ENCODE measurements at regions not wholly inside any gene's neighbourhood (a gene's known extent, or its start where the extent isn't known, plus 50 kb on each side); places are given as distances from the start of the nearest gene placed in this dataset.

GRCh38 chr15:94069844-94070243, 161.5 kb upstream of the MCTP2 start:
- Histone ChIP-seq H4K8ac (ENCODE audit: low read depth, low read length) (no peak overlapping the region), H4K91ac (ENCODE audit: low read depth, low read length) (no peak overlapping the region), H3K27me3 (ENCODE audit: insufficient read depth, low read length) (no peaks in the 10 kb centered on the region), H3K79me2 (ENCODE audit: control insufficient read depth, insufficient read depth, low read length, poor library complexity) (no peaks in the 10 kb centered on the region), H3K27ac (ENCODE audit: low read depth, low read length) (no peak overlapping the region), H4K12ac (ENCODE audit: low read depth, low read length) (no peak overlapping the region), H3K18ac (ENCODE audit: low read length) (no peak overlapping the region), H3K9me3 (ENCODE audit: insufficient read depth, low read depth, low read length) (peaks cover 3% of the 10 kb centered on the region), H2BK5ac (ENCODE audit: low read depth, low read length, poor library complexity) (no peak overlapping the region), H3K23ac (ENCODE audit: low read length) (no peak overlapping the region), H3K4me1 (ENCODE audit: control insufficient read depth in 1 of 2, insufficient read depth in 2 of 2, low read length in 2 of 2) (no peaks in the 10 kb centered on the region), H3K4me2 (ENCODE audit: low read length) (no peak overlapping the region), H3K36me3 (ENCODE audit: control insufficient read depth in 1 of 2, insufficient read depth in 2 of 2, low read length in 2 of 2) (no peaks in the 10 kb centered on the region), H2AK5ac (ENCODE audit: low read length) (no peak overlapping the region), H3K9ac (ENCODE audit: low read length) (no peak overlapping the region), H3K4me3 (ENCODE audit: low read depth, low read length) (no peak overlapping the region), H3K14ac (ENCODE audit: low read length) (no peak overlapping the region), H3K4ac (ENCODE audit: low read depth, low read length) (no peak overlapping the region), H3K79me1 (ENCODE audit: low read length) (no peaks in the 10 kb centered on the region), H2BK120ac (ENCODE audit: insufficient read depth, low read length, poor library complexity) (no peak overlapping the region), H2BK12ac (ENCODE audit: low read length) (no peak overlapping the region), H2AFZ (ENCODE audit: insufficient read depth, low read length, poor library complexity) (no peak overlapping the region)
- no CpG with 5 or more reads among the region's 9 CpGs for WGBS (ENCODE audit: extremely low coverage, insufficient coverage, insufficient read length)
- DNase-seq, result no peak

DNA sequence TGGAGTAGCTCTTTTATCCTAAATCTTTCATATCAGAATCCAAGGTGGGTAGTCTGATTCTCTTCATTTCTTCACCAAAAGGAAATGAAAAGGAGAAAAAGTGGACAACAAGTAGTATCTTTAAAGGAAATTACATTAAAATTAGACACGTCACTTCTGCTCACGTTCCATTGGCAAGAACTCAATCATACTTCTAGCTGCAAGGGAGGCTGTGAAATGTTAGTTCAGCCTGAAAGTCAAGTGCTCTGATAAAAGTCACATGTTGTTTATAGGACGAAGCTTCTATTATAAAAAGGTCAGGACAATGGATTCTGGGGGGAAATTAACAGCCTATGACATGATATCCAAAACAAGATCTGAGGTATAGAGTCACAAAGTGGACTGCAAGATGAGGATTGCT, 164.6 kb upstream of the MCTP2 start:
- Histone ChIP-seq H3K27ac (ENCODE audit: low read depth, low read length) (no peak overlapping the region), H4K91ac (ENCODE audit: low read depth, low read length) (no peak overlapping the region), H2BK12ac (ENCODE audit: low read length) (no peak overlapping the region), H2BK5ac (ENCODE audit: low read depth, low read length, poor library complexity) (no peak overlapping the region), H3K36me3 (ENCODE audit: control insufficient read depth in 1 of 2, insufficient read depth in 2 of 2, low read length in 2 of 2) (no peaks in the 10 kb centered on the region), H3K4me3 (ENCODE audit: low read depth, low read length) (no peak overlapping the region), H3K27me3 (ENCODE audit: insufficient read depth, low read length) (no peaks in the 10 kb centered on the region), H4K12ac (ENCODE audit: low read depth, low read length) (no peak overlapping the region), H3K14ac (ENCODE audit: low read length) (no peak overlapping the region), H3K79me1 (ENCODE audit: low read length) (no peaks in the 10 kb centered on the region), H3K4ac (ENCODE audit: low read depth, low read length) (no peak overlapping the region), H3K9ac (ENCODE audit: low read length) (no peak overlapping the region), H4K8ac (ENCODE audit: low read depth, low read length) (no peak overlapping the region), H3K79me2 (ENCODE audit: control insufficient read depth, insufficient read depth, low read length, poor library complexity) (no peaks in the 10 kb centered on the region), H2BK120ac (ENCODE audit: insufficient read depth, low read length, poor library complexity) (no peak overlapping the region), H3K4me1 (ENCODE audit: control insufficient read depth in 1 of 2, insufficient read depth in 2 of 2, low read length in 2 of 2) (no peaks in the 10 kb centered on the region), H2AK5ac (ENCODE audit: low read length) (no peak overlapping the region), H2AFZ (ENCODE audit: insufficient read depth, low read length, poor library complexity) (no peak overlapping the region), H3K4me2 (ENCODE audit: low read length) (no peak overlapping the region), H3K18ac (ENCODE audit: low read length) (no peak overlapping the region), H3K23ac (ENCODE audit: low read length) (no peak overlapping the region), H3K9me3 (ENCODE audit: insufficient read depth, low read depth, low read length) (peaks cover 3% of the 10 kb centered on the region)
- WGBS (ENCODE audit: extremely low coverage, insufficient coverage, insufficient read length), result no CpG with 5 or more reads among the region's 3 CpGs
- DNase-seq, result no peak

DNA sequence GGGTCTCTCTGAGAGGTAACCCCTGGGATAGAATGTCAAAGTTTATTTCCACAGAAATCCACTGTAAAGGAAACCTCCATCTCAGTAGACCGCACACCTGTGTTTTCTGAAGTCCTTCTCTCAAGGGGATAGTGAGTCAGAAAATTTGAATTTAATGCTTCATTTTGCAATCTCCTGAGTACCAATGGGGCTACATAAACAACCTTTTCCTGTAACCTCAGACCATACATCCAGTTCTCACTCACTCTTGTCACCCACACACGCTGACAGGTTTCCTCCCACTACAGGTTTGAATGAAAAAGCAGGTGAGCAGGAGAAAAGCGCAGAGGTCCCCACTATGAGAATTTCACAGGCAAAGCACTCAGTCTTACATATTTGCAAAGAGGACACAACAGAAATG, 165.3 kb upstream of the MCTP2 start:
- no peak overlapping the region for H3K23ac ChIP-seq (ENCODE audit: low read length)
- no peak overlapping the region for H3K9ac ChIP-seq (ENCODE audit: low read length)
- H2BK12ac ChIP-seq (ENCODE audit: low read length), result no peak overlapping the region
- no peak overlapping the region for H2BK120ac ChIP-seq (ENCODE audit: insufficient read depth, low read length, poor library complexity)
- no peak overlapping the region for H3K4me2 ChIP-seq (ENCODE audit: low read length)
- no peak overlapping the region for H2BK5ac ChIP-seq (ENCODE audit: low read depth, low read length, poor library complexity)
- no peaks in the 10 kb centered on the region for H3K79me2 ChIP-seq (ENCODE audit: control insufficient read depth, insufficient read depth, low read length, poor library complexity)
- H3K18ac ChIP-seq (ENCODE audit: low read length), result no peak overlapping the region
- H3K9me3 ChIP-seq (ENCODE audit: insufficient read depth, low read depth, low read length), result peaks cover 3% of the 10 kb centered on the region
- no peak overlapping the region for H4K12ac ChIP-seq (ENCODE audit: low read depth, low read length)
- WGBS (ENCODE audit: extremely low coverage, insufficient coverage, insufficient read length), result no CpG with 5 or more reads among the region's 3 CpGs
- no peaks in the 10 kb centered on the region for H3K79me1 ChIP-seq (ENCODE audit: low read length)
- H3K4me1 ChIP-seq (ENCODE audit: control insufficient read depth in 1 of 2, insufficient read depth in 2 of 2, low read length in 2 of 2), result no peaks in the 10 kb centered on the region
- no peak overlapping the region for H3K27ac ChIP-seq (ENCODE audit: low read depth, low read length)
- no peaks in the 10 kb centered on the region for H3K27me3 ChIP-seq (ENCODE audit: insufficient read depth, low read length)
- H4K91ac ChIP-seq (ENCODE audit: low read depth, low read length), result no peak overlapping the region
- H2AFZ ChIP-seq (ENCODE audit: insufficient read depth, low read length, poor library complexity), result no peak overlapping the region
- H3K36me3 ChIP-seq (ENCODE audit: control insufficient read depth in 1 of 2, insufficient read depth in 2 of 2, low read length in 2 of 2), result no peaks in the 10 kb centered on the region
- H3K4ac ChIP-seq (ENCODE audit: low read depth, low read length), result no peak overlapping the region
- no peak overlapping the region for H3K14ac ChIP-seq (ENCODE audit: low read length)
- no peak overlapping the region for H4K8ac ChIP-seq (ENCODE audit: low read depth, low read length)
- H2AK5ac ChIP-seq (ENCODE audit: low read length), result no peak overlapping the region
- no peak overlapping the region for H3K4me3 ChIP-seq (ENCODE audit: low read depth, low read length)
- no peak for DNase-seq

DNA sequence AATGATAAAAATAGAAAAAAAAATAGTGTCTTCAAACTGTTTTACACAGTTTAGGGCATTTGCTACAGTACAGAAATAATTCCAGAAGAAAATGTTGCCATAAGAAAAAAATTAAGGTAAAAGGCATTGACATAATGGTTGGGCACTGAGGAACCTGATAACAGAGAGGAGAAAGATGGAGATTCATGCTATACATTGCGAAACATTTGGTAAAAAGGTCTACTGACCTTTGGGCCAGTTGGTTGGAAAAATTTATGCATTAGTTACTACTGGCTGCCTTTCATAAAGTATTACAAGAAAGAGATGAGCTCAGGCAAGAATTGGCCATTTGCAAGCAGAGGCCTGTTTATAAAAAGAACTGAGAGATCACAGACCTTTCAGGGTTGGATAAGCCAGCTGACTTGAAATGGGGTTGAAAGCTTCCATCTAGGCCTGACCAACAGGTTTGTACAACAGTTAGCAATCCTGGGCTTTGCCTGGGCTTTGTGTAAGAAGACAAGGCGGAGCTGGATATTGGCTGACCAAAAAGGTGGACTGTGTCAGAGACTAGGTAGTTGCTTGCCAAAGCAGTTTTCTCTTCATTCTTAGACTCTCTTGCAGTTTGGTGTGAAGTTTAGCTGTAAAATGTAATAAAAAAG, 166.6 kb upstream of the MCTP2 start:
- H3K36me3 ChIP-seq (ENCODE audit: control insufficient read depth in 1 of 2, insufficient read depth in 2 of 2, low read length in 2 of 2), result no peaks in the 10 kb centered on the region

More for the DNA sequence above, 166.6 kb upstream of the MCTP2 start:
- Histone ChIP-seq H2BK120ac (ENCODE audit: insufficient read depth, low read length, poor library complexity) (no peak overlapping the region), H3K4ac (ENCODE audit: low read depth, low read length) (no peak overlapping the region), H3K4me3 (ENCODE audit: low read depth, low read length) (no peak overlapping the region), H3K18ac (ENCODE audit: low read length) (no peak overlapping the region), H3K27ac (ENCODE audit: low read depth, low read length) (no peak overlapping the region), H4K12ac (ENCODE audit: low read depth, low read length) (no peak overlapping the region), H3K9ac (ENCODE audit: low read length) (no peak overlapping the region), H3K79me2 (ENCODE audit: control insufficient read depth, insufficient read depth, low read length, poor library complexity) (no peaks in the 10 kb centered on the region), H4K8ac (ENCODE audit: low read depth, low read length) (no peak overlapping the region), H3K23ac (ENCODE audit: low read length) (no peak overlapping the region), H3K14ac (ENCODE audit: low read length) (no peak overlapping the region), H3K4me1 (ENCODE audit: control insufficient read depth in 1 of 2, insufficient read depth in 2 of 2, low read length in 2 of 2) (no peaks in the 10 kb centered on the region), H3K9me3 (ENCODE audit: insufficient read depth, low read depth, low read length) (no peaks in the 10 kb centered on the region), H2BK12ac (ENCODE audit: low read length) (no peak overlapping the region), H3K4me2 (ENCODE audit: low read length) (no peak overlapping the region), H3K27me3 (ENCODE audit: insufficient read depth, low read length) (no peaks in the 10 kb centered on the region), H2BK5ac (ENCODE audit: low read depth, low read length, poor library complexity) (no peak overlapping the region), H2AK5ac (ENCODE audit: low read length) (no peak overlapping the region), H4K91ac (ENCODE audit: low read depth, low read length) (no peak overlapping the region), H3K79me1 (ENCODE audit: low read length) (no peaks in the 10 kb centered on the region), H2AFZ (ENCODE audit: insufficient read depth, low read length, poor library complexity) (no peak overlapping the region)
- no CpG with 5 or more reads among the region's 2 CpGs for WGBS (ENCODE audit: extremely low coverage, insufficient coverage, insufficient read length)
- no peak for DNase-seq

Data from trophoblast cell (in vitro differentiated cells and primary cell).